Activated T-cell treated with anti-CD3 and anti-CD28 coated beads for 48 hours (primary cell): ENCODE measurements at regions not wholly inside any gene's neighbourhood (a gene's known extent, or its start where the extent isn't known, plus 50 kb on each side); places are given as distances from the start of the nearest gene placed in this dataset.

Experiments
- DNase-seq: peaks from one replicate; pipeline ENCODE4 v3.0.0-alpha.2; 2020; ENCODE audit warnings: low read depth

DNA sequence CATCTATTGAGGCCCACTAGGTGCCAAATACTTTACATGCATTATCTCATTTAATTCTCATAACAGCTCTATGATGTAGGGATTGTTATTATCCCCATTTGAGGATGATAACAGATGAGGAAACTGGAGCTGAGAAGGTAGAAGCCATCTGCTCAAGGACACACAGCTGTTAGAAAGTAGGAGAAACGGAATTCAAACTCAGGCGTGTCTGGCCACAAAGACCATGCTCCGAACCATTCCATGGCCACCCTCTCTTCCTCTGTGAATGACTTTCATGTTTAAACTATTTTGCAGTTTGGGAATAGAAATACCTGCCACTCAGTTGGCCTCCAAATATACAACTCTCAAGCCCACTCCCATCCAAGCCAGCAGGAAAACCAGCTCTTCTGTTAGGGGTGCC lies 87.6 kb upstream of the ANKRD55 start:
- DNase-seq = no peak

DNA sequence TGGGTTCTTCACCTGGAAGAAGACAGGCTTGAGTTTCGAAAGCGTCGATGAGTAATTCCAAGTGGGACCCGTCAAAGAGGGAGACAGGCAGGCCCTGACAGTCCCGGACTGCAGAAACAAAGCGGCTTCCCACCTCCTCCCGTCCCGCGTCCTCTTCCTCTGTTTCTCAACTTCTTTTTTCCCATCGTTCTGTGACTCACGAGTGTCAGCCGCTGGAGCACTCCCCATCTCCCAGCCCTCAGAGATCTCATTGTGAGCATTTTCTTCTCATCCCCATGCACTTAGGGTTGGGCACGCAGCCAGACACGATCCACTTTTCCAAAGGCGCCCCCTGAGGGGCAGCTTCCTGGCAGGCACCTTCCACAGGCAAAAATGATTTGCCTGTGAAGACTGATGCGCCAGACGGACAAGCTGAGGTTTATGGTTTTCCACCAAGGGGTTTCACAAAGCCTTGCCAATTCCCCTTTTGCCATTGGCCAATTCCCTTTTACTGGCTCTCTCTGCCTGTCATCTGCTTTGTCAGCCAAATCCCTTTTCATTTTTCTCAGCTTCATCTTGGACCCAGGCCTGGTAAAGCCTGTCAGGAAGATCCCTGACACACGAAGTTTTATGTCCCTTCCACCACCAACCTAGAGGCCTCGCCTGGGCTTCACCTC lies 86.5 kb upstream of the ANKRD55 start:
- DNase-seq = no peak

DNA sequence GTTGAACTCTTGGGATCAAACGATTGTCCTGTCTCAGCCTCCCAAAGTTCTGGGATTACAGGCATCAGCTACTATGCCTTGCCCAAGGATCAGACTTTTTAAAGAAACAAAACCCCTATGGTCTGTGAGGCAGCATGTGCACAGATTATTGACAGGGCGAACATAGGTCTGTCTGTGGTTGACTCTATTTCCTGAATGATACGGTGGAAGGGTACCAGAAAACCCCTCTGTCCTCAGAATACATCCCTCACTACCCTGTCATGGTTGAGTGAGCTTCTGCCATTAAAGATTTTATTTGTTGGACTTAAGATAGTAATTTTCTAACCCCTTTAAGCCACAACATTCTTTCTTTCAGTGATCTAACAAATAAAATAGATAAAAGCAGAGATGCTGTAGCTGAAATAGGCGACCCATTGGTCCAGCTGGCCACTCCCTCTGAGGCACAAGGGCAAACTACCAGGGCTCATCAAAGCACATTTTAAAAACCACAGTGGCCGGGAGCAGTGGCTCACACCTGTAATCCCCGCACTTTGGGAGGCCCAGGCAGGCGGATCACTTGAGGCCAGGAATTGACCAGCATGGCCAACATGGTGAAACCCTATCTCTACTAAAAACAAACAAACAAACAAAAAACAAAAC lies 84.9 kb upstream of the ANKRD55 start:
- DNase-seq = no peak

DNA sequence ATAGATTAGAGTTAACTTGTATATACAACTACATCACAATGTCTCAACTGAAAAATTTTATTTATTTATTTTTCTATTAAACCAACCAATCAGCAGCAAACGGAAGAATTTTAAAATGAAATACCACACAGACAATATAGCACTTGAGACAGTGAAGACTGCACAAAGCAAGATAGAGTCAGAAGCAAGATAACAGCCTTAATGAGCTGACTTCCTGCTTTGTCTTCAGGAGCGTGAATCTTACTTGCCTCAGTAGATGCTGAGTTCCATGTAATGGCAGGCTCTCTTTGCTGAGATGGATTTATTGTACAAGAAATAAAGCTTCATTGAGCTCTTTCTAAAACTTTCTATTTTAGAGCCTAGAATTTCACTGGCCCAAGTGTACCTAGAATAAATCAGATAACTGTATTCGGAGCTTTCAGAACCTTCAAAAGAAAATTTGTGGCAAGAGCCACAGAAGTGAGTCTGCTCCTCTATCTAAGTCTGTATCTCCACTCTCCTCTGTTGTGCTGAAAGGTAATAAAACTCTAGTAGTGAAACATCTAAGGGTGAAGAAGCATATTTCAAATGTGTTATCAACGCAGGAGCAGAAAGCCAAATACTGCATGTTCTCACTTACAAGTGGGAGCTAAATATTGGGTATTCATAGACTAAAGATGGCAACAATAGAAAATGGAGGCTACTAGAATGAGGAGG lies 83.3 kb upstream of the ANKRD55 start:
- DNase-seq = no peak

DNA sequence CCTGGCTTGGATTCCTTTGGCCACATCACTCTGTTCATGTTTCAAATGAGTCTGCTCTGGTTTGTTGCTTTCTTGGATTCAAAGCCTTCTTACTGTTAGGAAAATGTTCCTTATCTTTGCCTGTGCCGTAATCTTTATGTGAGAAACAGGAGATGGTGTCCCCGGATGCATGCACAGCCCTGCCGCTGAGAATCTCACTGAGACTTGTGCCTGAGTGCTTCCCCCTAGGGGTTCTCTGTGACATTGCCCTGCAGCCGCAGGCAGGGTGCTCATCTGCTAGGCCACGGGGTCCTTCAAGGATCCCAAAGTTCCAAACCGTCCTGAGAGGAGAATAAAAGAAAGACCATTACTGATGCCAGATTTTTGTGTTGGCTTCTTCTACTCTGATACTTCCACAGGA lies 81.4 kb upstream of the ANKRD55 start:
- no peak for DNase-seq

DNA sequence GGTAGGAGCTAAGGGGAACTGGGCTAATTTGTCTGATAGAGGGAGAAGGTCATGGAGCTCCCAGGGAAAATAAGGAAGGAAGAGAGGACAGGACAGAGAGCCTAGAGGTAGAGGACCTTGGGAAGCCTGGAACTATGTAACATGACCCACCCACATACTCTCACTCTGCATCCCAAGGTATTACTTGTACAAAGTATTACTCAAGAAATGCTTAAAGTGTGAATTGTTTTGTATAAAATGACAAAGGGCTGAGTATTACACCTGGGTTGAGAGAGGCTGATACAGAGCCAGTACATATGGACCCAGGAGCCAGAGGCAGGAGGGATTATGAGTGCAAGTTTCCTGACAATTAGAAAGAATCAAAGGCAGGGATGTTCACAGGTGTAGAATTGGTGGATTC lies 80.5 kb upstream of the ANKRD55 start:
- no peak for DNase-seq

DNA sequence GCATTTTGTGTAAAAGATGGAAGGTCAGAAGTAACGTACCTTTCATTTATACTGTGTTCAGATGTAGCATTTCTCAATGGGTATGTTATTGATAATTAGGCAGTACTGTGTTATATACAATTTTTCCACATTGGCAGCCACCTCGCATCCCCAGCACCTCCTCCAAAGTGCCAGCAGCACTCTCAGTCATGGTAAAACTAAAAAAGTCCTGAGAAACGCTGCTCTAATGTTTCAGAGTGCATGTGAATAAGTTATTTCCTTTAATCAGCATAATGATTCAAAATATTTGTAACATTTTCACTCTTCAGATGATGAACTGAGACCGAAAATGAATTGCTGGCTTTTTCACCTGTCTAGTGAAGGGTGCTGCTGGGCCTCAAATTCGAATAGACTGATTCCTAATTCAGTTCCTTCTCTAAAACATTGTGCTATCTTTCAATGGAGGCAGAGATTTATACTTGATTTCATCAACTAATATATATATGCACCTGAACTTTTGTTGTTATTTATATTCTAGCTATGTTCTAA lies 79.9 kb upstream of the ANKRD55 start:
- no peak for DNase-seq

DNA sequence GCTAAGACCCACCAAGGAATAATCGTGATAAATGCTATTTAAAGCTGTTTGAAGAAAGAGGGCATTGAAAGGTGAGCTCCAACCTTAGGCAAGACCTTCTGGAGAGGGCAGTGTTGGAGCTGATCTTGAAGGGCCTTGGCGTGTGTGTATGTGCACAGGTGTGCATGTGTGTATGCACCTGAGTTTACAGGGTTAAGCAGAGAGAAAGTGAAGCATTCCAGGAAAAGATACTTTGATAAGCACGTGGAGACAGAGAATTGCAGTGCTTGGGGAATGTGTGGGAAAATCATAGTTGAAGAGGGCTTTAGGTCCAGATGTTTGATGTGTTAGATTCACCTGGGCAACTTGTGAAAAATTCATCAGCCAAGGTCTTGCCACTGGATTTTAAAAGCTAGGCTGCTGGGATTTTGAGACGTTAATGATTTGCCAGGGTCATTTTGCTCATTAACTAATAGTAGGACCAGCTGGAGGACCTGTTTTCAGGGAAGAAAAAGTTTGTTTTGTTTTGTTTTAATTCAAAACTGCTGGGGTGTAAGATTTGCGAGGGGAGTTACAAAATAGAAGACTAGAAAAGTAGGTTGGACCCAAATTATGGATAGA lies 78.3 kb upstream of the ANKRD55 start:
- no peak for DNase-seq

DNA sequence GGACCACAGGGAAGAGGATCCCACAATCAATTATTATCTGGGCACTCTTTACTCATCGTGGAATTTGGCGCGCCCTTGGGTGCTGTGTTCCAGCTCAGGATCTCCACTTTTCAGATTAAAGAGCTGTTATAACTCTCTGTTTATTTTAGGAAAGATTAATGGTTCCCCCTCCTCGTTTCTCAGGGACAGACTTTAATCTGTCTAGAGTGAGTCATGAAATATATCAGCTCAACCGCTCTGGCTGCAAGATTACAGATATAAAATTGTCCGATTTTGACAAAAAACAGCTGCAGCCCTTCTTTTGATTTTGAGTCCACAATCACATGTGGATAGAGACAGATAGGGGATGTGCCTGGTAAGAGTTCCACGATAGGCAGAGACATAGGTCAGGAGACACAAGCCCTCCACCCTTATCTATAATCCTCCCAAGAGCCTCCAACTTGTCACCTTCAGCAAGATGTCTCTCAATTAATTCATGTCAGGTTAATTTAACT lies 77.6 kb upstream of the ANKRD55 start:
- DNase-seq = no peak

DNA sequence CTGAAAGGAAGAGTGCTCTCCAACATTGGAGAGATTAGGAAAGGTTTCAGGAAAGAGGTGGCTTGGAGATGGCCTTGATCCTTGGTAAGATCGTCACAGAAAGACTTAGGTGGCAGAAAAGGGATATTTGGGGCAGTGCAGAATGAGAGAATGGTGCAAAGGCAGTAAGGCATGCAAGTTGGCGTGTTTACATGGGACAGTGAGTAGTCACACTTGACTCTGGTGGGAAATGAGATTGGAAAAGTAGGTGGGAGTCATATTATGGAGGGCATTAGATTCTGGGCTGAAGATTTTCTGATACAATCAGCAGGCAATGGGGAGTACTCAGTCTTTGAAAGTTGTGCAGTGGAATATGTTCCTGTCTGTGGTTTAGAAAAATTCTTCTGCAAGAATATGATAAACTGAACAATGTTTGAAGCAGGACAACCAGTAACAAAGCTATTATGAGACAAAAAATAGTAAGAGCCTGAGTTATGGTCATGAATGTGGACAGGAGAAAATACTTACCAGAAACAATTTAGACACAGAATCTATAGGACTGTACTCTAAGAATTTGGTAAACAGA lies 76.2 kb upstream of the ANKRD55 start:
- no peak for DNase-seq

DNA sequence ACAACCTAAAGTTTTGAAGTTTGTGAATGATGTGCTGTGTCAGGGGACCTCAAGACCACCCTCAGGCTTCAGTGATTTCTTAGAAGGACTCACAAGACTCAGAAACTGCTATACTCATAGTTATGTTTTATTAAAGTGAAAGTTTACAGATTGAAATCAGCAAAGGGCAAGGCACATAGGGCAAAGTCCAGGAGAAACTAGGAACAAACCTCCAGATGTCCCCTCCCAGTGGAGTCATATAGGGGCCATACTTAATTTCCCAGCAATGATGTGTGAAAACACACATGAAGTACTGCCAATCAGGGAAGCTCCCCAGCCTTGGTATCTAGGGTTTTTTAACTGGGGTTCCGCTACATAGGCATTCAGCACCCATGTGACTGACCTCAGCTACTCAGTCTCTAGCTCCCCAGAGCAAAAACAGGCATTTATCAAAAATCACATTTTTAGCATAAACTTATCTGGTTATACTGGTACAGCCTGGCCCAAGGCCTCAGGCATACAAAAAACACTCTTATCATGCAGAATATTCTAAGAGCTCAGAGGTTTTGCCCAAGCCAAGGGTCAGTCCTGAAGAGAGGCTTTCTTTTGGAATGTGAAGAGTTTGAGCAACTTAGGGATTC lies 74.7 kb upstream of the ANKRD55 start:
- DNase-seq = no peak

DNA sequence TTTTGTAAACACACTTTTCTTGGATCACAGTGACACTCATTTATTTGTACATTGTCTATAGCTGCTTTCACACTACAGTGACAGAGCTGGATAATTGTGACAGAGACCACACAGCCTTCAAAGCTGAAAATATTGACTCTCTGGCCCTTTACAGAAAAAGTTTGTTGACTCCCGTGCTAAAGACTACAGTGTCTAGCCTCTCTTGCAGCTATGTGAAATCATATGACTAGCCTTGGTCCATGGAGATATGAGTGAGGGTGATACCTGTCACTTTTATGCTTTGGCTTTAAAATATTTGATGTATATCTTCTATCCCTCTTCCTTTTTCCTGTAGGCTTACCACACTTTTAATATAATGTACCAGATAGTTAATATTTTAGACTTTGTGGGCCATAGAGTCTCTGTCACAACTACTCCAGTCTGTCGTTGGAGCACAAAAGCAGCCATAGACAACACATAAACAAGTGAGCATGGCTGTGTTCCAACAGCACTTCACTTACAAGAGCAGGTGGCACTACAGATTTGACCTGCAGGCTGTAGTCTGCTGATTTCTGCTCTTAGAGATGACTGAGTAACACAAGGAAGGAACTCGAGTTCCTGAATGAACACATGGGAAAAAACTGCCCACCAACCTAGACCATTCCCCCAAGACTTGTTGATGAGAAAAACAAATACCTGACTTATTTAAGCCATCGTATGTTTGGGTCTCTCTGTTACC lies 73.5 kb upstream of the ANKRD55 start:
- no peak for DNase-seq

DNA sequence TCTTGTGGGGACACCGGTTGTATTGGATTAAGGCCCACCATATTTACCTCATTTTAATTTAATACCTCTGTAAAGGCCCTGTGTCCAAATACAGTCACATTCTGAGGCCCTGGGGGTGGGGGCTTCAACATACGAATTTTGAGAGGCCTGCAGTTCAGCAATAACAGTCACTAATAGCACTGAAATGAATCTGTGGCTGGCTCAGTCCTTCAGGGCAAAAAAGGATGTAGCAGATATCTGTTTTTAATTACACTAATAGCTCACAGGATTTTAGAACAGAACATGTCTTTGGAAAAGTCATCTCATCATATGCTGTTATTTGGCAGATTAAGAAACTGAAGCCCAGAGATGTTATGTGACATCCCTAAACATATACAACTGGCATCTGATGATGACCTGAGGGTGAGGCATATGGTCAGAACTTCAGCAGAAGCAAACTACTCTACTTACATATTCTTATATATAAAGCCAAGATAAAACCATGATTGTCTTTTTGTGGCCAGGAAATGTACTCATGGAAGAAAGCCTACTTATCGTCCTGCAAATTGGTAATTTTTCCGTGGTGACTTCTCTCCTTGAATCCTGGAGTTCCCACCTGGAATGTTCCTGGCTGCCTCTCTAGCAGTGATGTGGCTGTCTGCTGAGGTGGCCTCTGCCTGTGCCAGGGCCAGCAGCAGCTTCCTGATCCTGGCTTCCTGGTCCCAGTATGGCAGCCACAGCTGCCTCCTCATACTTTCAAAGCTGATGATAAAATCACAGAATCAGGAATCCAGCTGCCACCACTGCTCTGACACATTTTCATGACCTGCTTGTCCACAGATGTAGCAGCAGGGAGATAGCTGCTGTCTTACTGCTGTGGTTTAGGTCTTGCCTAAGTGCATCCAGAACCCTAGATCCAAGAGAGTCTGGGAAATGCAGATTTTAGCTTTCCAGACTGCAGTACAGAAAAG lies 72.1 kb upstream of the ANKRD55 start:
- no peak for DNase-seq

DNA sequence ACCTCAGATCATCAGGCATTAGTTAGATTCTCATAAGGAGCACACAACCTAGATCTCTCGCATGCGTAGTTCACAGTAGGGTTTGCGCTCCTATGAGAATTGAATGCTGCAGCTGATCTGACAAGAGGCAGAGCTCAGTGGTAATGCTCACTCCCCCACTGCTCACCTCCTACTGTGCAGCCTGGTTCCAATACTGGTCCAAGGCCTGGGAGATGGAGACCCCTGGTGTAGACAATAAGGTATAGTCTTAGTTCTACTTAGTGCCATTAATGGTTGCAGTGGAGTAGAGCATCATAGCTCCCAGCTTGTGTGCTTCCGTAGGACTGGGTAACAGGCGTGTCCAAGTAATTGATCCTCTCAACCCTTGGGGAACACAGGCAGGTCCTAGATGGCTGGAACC lies 70.4 kb upstream of the ANKRD55 start:
- DNase-seq = no peak

DNA sequence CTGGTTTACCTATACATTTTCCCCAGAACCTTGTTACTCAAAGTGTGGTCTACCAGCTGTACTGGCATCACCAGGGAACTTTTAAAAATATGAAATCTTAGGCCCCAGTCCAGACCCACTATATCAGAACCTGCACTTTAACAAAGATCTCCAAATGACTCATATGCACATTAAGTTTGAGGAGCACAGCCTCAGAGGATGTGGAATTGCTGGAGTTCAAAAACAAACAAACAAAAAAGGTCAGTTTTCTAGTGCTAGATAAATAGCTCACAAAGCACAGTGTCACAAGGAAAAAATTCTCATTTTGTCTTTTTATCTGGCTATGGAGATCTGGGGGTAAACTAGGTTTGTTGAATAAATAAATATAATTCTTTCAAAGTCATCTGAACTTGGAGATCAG lies 68.9 kb upstream of the ANKRD55 start:
- no peak for DNase-seq

DNA sequence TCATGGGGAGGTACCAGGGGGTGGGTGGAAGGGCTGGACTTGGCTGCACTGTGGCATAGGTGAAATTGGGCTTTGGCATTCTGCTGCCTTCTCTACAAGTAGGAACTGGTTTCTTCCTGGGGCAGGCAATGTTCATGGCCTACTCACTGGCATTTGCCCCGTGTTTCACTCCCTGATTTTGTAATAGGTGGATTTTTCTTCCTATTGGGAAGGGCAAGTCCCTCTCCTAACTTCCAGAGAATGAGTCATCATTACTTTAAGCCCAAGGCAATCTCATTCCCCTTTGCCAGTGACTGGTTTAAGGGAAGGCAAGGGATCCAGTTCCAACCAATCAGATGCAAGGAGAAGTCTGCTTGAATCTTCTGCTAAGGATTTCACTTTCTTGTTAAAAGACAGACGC lies 67.9 kb upstream of the ANKRD55 start:
- no peak for DNase-seq

DNA sequence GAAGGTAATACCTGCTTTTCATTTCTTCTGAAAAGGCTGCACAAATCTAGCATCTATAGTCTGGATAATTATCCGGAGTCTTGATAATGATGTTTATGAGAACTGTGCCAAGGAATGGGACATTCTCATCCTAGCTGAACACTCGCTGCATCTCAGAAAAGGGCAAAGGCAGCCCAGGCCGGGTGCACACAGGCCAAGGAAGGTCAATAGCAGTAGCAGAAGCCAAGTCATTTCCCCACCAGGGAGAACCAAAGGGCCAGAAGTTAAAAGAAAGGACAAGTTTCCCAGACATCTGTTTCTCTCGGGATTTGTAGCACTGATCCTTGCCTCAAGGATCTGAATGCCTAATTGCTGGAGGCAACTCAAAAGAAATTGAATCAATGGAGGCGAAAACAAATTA lies 66.1 kb upstream of the ANKRD55 start:
- DNase-seq = no peak

DNA sequence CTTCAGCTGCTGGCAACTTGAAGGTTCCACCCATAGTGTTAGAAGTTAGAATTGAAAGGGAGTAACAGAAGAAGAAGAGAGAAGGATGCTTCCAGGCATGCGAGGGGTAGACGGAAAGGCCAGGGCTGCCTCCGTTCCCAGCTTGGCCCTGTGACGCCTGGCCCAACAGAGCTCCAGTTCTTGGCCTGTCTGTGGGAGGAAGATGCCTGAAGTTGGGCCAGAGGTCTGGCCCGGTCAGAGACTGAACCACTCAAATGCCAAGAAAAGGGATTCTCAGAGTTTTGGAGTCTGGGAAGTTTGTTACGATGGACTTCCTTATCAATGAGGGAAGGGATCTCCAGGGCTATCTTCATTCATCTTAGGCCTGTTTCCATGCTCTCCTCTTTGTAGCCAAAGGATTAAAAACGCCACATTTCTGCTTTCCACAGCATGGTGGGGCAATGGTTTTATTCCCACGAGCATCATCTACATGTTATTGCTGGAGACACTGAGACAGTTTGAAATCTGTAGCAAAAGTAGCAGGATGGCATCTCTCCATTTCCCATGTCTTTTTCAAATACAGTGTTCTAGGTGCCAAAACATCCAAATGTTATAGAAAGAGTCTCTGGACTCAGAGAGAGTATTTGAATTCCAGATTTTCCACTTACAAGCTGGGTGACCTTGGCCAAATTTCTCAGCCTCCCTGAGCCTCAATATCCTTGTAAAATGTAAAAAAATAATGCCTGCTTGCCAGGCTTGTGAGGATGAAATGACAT lies 65.4 kb upstream of the ANKRD55 start:
- no peak for DNase-seq

DNA sequence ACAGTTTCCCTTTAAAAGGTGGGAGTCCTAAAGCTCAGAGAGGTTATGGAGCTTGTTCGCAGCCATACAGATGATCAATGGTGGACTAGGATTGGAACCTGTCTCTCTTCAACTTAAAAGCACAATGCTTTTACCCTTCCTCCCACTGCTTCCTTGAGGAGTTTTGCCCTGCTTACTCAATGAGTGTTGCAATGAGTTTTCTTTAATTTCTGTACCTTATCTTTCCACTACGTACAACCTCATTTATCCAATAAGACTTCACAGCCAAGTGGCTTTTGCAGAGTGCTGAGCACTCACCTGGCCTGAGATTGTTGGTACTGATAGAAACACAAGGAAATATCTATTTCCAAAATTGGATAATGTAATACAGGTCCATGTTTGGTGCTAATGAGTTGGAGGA lies 64.7 kb upstream of the ANKRD55 start:
- DNase-seq = no peak
